Mucosa of descending colon (tissue), 3 donors: ENCODE measurements at regions not wholly inside any gene's neighbourhood (a gene's known extent, or its start where the extent isn't known, plus 50 kb on each side); places are given as distances from the start of the nearest gene placed in this dataset.

Experiments
- ATAC-seq: fragments of 200-7000 bp; cut with Tn5 transposase; one replicate; pipeline ENCODE4 v1.9.1; 2020; ENCODE audit warnings: mild to moderate bottlenecking, moderate library complexity
- DNase-seq, 3 donors: peaks; one replicate each; pipeline ENCODE4 v3.0.0-alpha.2; 2020
- H3K36me3 ChIP-seq: fragments of 200-600 bp; one replicate; pipeline ENCODE4 v1.8.0; 2021; ENCODE audit warnings: low read depth, mild to moderate bottlenecking
- H3K4me1 ChIP-seq: fragments of 200-600 bp; one replicate; pipeline ENCODE4 v1.8.0; 2021; ENCODE audit warnings: low read depth, mild to moderate bottlenecking
- H3K4me3 ChIP-seq: fragments of 200-600 bp; one replicate; pipeline ENCODE4 v1.8.0; 2021; ENCODE audit warnings: mild to moderate bottlenecking
- H3K9me3 ChIP-seq: fragments of 200-600 bp; one replicate; pipeline ENCODE4 v1.8.0; 2021; ENCODE audit warnings: mild to moderate bottlenecking
- intact Hi-C, 2 donors: fragments of 100-400 bp; cut with DNase I in 1 of 2; cut with micrococcal nuclease in 1 of 2; formaldehyde crosslinking; loops; one replicate each; pipeline versions ENCODE4 v1.11.0 to v1.11.1; 2022; cut with DNase I, micrococcal nuclease
- TF ChIP-seq, protein P1 (sequence below): fragments of 200-600 bp; IDR thresholded peaks from one replicate; pipeline ENCODE4 v1.8.0; 2022; ENCODE audit warnings: antibody characterized with exemption, mild to moderate bottlenecking
- donor health status: DM: no; HTN: no; CAD: no; lungs with moderate emphysema.
- donor health status: DM: no; HTN: no; CAD: no.
- donor health status: DM: no; HTN: yes; CAD: no.

DNA sequence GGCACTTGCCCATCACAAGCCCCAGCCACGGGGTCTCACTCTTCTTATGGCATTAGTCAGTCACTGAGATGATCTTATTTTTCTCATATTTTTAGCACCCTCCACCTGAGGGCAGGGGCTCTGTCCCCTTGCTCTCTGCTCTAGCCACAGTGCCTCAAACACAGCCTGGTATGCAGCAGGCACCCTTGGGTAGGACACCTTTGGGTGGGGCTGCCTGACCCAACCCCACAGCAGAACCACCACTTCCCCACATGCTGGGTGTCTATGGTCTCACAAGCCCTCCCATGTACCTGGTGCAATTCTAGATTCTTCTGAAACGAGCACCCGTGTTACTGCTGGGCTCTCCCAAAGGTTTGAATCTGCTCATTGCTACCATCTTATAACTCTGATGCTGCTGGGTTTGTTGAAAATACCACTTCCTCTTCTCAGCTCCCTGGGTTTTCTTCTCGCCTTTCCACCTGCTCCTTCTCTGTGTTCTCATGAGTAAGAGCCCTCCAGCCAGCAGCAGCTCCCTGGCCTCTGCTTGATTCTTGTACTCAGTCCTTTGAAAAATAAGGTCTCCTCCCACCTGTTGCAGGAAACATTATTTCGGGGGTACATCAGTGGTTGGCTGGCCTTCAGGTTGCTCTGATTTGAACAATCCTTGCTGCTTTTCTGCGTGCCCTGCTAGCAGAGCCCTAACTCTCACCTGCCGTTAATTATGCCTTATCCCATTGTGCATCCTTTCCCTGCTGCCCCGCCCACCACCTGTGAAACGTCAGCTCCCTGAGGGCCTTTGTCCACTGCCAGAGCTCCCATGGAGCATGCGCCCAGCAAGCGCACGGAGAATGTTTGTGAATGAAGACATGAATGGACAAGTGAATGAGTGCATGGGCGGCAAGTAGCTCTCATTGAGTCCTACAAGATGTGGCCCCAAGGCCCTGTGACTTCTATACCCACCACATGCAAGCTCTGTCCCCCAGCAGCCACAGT, 1181.6 kb downstream of the TBC1D22A start:
- ATAC-seq (no peak), DNase-seq (no peak)
- H3K4me1 ChIP-seq, result no peaks in the 10 kb centered on the region
- no peaks in the 10 kb centered on the region for H3K9me3 ChIP-seq
- H3K4me3 ChIP-seq, result no peak overlapping the region
- TF ChIP-seq, protein P1, sequence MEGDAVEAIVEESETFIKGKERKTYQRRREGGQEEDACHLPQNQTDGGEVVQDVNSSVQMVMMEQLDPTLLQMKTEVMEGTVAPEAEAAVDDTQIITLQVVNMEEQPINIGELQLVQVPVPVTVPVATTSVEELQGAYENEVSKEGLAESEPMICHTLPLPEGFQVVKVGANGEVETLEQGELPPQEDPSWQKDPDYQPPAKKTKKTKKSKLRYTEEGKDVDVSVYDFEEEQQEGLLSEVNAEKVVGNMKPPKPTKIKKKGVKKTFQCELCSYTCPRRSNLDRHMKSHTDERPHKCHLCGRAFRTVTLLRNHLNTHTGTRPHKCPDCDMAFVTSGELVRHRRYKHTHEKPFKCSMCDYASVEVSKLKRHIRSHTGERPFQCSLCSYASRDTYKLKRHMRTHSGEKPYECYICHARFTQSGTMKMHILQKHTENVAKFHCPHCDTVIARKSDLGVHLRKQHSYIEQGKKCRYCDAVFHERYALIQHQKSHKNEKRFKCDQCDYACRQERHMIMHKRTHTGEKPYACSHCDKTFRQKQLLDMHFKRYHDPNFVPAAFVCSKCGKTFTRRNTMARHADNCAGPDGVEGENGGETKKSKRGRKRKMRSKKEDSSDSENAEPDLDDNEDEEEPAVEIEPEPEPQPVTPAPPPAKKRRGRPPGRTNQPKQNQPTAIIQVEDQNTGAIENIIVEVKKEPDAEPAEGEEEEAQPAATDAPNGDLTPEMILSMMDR, result no peak
- H3K36me3 ChIP-seq, result no peaks in the 10 kb centered on the region
- intact Hi-C loops, result no loop called here

DNA sequence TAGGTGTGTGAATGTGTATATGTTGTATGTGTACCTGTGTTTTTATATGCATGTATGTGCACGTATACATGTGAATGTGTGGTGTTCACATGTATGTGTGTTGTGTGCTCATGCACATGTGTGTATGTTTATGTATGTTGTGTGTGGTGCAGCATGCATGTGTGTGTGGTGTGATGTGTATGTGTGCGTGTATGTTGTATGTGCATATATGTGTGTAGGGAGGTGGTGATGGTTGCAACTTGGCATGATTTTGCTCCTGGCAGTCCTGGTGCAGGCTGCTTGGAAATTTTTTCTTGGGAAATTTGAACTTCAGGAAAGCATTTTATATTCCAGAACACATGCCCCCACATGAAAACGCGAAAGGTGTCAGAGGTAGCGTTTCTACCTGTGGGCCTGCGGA, 1177.8 kb downstream of the TBC1D22A start:
- no peaks in the 10 kb centered on the region for H3K4me1 ChIP-seq
- TF ChIP-seq, protein P1, result no peak
- ATAC-seq (no peak), DNase-seq (no peak)
- H3K9me3 ChIP-seq, result peaks cover 5% of the 10 kb centered on the region
- H3K4me3 ChIP-seq, result no peak overlapping the region
- no peaks in the 10 kb centered on the region for H3K36me3 ChIP-seq
- intact Hi-C loops, result no loop called here

DNA sequence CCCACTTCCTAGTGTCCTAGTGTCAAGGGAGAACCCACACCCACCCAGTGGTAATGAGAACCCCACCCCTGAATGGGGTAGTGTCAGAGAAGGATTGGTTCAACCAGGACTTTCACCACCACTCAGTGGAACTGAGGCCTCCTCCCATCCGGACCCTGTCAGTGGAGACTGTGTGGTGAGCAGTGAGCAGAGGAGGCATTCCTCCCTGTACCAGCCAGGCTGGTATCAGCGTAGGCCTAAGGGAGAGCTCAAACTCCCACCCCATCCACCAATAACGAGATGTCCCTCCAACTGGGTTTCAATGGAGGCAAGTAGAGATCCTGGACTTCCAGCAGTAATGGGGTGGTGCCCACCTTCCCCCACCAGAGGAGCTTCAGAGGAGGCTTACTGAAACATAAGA, 1171.4 kb downstream of the TBC1D22A start:
- TF ChIP-seq, protein P1, result no peak
- Histone ChIP-seq H3K4me3 (no peak overlapping the region), H3K9me3 (peaks cover 7% of the 10 kb centered on the region), H3K36me3 (no peaks in the 10 kb centered on the region), H3K4me1 (no peaks in the 10 kb centered on the region)
- no peak for ATAC-seq
- DNase-seq, result no peak
- intact Hi-C loops, result no loop called here

DNA sequence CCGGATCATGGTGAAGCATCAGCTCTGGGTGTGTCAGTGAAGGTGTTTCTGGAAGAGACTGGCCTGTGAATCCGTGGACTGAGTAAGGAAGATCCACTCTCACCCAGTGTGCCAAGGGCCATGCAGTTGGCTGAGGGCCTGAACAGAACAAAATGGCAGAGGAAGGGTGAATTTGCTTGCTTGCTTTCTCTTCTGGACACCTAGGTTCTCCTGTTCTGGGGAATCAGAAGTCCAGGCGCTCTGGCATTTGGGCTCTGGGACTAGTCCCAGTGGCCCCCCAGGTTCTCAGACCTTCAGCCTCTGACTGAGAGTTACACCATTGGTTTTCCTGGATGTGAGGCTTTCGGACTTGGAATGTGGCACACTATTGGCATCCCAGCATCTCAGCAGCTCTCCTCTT, 1170.8 kb downstream of the TBC1D22A start:
- no peak for ATAC-seq
- DNase-seq, result no peak
- peaks cover 7% of the 10 kb centered on the region for H3K9me3 ChIP-seq
- no peaks in the 10 kb centered on the region for H3K36me3 ChIP-seq
- H3K4me3 ChIP-seq, result no peak overlapping the region
- no peaks in the 10 kb centered on the region for H3K4me1 ChIP-seq
- TF ChIP-seq, protein P1, result no peak
- intact Hi-C loops, result no loop called here

DNA sequence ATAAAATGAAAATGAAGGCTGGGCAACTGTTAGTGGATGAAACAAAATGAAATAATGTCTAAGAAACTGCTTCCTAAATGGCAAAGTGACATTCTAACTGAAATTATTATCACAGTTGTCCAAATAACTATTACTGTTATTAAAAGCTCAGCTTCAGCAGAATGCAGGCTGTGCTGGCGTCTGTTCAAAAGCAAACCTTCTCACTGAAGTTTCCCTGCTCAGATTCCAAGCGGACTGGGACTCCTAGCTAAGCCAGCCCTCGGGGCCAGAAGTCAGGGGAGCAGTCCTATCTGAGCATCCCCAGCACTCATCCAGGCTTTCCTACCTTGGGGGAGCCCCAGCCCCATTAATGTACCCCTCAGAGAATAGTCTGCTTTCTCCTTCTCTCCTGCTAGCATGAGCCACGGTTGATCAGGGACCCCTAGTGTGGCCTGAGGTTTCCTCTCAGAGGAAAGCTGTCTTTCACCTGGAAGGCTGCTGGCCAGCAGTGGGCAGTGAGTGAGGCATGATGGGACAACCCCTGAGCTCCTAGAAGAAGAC, 1167.3 kb downstream of the TBC1D22A start:
- intact Hi-C loops, result no loop called here
- Histone ChIP-seq H3K4me1 (no peaks in the 10 kb centered on the region), H3K9me3 (no peaks in the 10 kb centered on the region), H3K4me3 (no peak overlapping the region), H3K36me3 (no peaks in the 10 kb centered on the region)
- TF ChIP-seq, protein P1, result no peak
- ATAC-seq, result no peak
- no peak for DNase-seq
